Central memory CD8-positive, alpha-beta T cell (primary cell): ENCODE measurements at regions not wholly inside any gene's neighbourhood (a gene's known extent, or its start where the extent isn't known, plus 50 kb on each side); places are given as distances from the start of the nearest gene placed in this dataset.

Experiments used
- ATAC-seq: fragments of 150-1000 bp; cut with Tn5 transposase; replicated peaks from 2 replicates; pipeline ENCODE4 v1.10.0; 2022; ENCODE audit warnings: mild to moderate bottlenecking, moderate FRiP score, moderate number of reproducible peaks; ENCODE audit not compliant: poor library complexity, severe bottlenecking; ENCODE audit errors: extremely low read depth
- DNase-seq, 2 donors: peaks; one replicate each; pipeline ENCODE4 v3.0.0; 2021; ENCODE audit warnings: low spot score in 2 of 2
- H3K27ac Mint-ChIP-seq: one replicate; pipeline ENCODE4 v1.8.0; 2022; ENCODE audit warnings: low read depth, mild to moderate bottlenecking, moderate library complexity, mixed read lengths
- H3K27me3 Mint-ChIP-seq: one replicate; pipeline ENCODE4 v1.8.0; 2022; ENCODE audit warnings: mixed read lengths
- H3K36me3 Mint-ChIP-seq: one replicate; pipeline ENCODE4 v1.8.0; 2022; ENCODE audit warnings: mild to moderate bottlenecking, moderate library complexity, mixed read lengths; ENCODE audit not compliant: insufficient read depth
- H3K4me1 Mint-ChIP-seq: one replicate; pipeline ENCODE4 v1.8.0; 2022; ENCODE audit warnings: mixed read lengths
- H3K4me3 Mint-ChIP-seq: one replicate; pipeline ENCODE4 v1.8.0; 2022; ENCODE audit warnings: mild to moderate bottlenecking, moderate library complexity, mixed read lengths
- H3K9me3 Mint-ChIP-seq: one replicate; pipeline ENCODE4 v1.8.0; 2022; ENCODE audit warnings: mixed read lengths

- Mint-ChIP-seq H3K36me3 (no peaks in the 10 kb centered on the region), H3K4me3 (no peak overlapping the region), H3K4me1 (no peaks in the 10 kb centered on the region), H3K27ac (no peak overlapping the region), H3K27me3 (peaks cover 21% of the 10 kb centered on the region), H3K9me3 (no peaks in the 10 kb centered on the region)
- ATAC-seq: no peak
- DNase-seq: no peak
Measured at GRCh38 chr1:166322470-166322869, 155.7 kb upstream of the FAM78B start.

- Mint-ChIP-seq H3K9me3 (no peaks in the 10 kb centered on the region), H3K36me3 (no peaks in the 10 kb centered on the region), H3K27me3 (peaks cover 17% of the 10 kb centered on the region), H3K4me1 (no peaks in the 10 kb centered on the region), H3K4me3 (no peak overlapping the region), H3K27ac (no peak overlapping the region)
- ATAC-seq (no peak), DNase-seq (no peak)
Measured at GRCh38 chr1:166327886-166328285, 161.1 kb upstream of the FAM78B start.

GRCh38 chr1:166328956-166329355, 162.2 kb upstream of the FAM78B start:
- H3K4me1 Mint-ChIP-seq: no peaks in the 10 kb centered on the region
- ATAC-seq: no peak
- no peaks in the 10 kb centered on the region for H3K9me3 Mint-ChIP-seq
- no peak for DNase-seq
- no peaks in the 10 kb centered on the region for H3K36me3 Mint-ChIP-seq
- no peak overlapping the region for H3K27ac Mint-ChIP-seq
- H3K27me3 Mint-ChIP-seq: peaks cover 18% of the 10 kb centered on the region
- H3K4me3 Mint-ChIP-seq: no peak overlapping the region

- Mint-ChIP-seq H3K4me1 (no peaks in the 10 kb centered on the region), H3K9me3 (peaks cover under 1% of the 10 kb centered on the region), H3K36me3 (no peaks in the 10 kb centered on the region), H3K4me3 (no peak overlapping the region), H3K27ac (no peak overlapping the region), H3K27me3 (peaks cover 27% of the 10 kb centered on the region)
- ATAC-seq: no peak
- DNase-seq: no peak
Measured at GRCh38 chr1:166330096-166330495, 163.3 kb upstream of the FAM78B start.

- no peak for DNase-seq
- peaks cover 30% of the 10 kb centered on the region for H3K27me3 Mint-ChIP-seq
- H3K4me1 Mint-ChIP-seq: no peaks in the 10 kb centered on the region
- H3K4me3 Mint-ChIP-seq: no peak overlapping the region
- H3K36me3 Mint-ChIP-seq: no peaks in the 10 kb centered on the region
- H3K27ac Mint-ChIP-seq: no peak overlapping the region
- peaks cover 6% of the 10 kb centered on the region for H3K9me3 Mint-ChIP-seq
- no peak for ATAC-seq
Measured at GRCh38 chr1:166338105-166338504, 171.3 kb upstream of the FAM78B start.

- H3K27me3 Mint-ChIP-seq: peaks cover 15% of the 10 kb centered on the region
- H3K4me3 Mint-ChIP-seq: no peak overlapping the region
- no peaks in the 10 kb centered on the region for H3K4me1 Mint-ChIP-seq
Measured at GRCh38 chr1:166340709-166341108, 173.9 kb upstream of the FAM78B start.

GRCh38 chr1:166343276-166343675, 176.5 kb upstream of the FAM78B start:
- no peak for DNase-seq
- Mint-ChIP-seq H3K4me3 (no peak overlapping the region), H3K36me3 (no peaks in the 10 kb centered on the region), H3K27me3 (peaks cover 6% of the 10 kb centered on the region), H3K4me1 (no peaks in the 10 kb centered on the region), H3K9me3 (no peaks in the 10 kb centered on the region), H3K27ac (no peak overlapping the region)
- no peak for ATAC-seq

More at GRCh38 chr1:166340709-166341108, 173.9 kb upstream of the FAM78B start:
- ATAC-seq (no peak), DNase-seq (no peak)
- H3K9me3 Mint-ChIP-seq: no peaks in the 10 kb centered on the region
- no peaks in the 10 kb centered on the region for H3K36me3 Mint-ChIP-seq
- no peak overlapping the region for H3K27ac Mint-ChIP-seq

GRCh38 chr1:166350490-166350889, 183.7 kb upstream of the FAM78B start:
- Mint-ChIP-seq H3K36me3 (no peaks in the 10 kb centered on the region), H3K27me3 (peaks cover 9% of the 10 kb centered on the region), H3K4me3 (no peak overlapping the region), H3K9me3 (no peaks in the 10 kb centered on the region), H3K27ac (no peak overlapping the region), H3K4me1 (no peaks in the 10 kb centered on the region)
- ATAC-seq (no peak), DNase-seq (no peak)

- DNase-seq (no peak), ATAC-seq (no peak)
- no peak overlapping the region for H3K4me3 Mint-ChIP-seq
- H3K9me3 Mint-ChIP-seq: no peaks in the 10 kb centered on the region
- no peak overlapping the region for H3K27ac Mint-ChIP-seq
- no peaks in the 10 kb centered on the region for H3K4me1 Mint-ChIP-seq
- H3K27me3 Mint-ChIP-seq: peaks cover 9% of the 10 kb centered on the region
- H3K36me3 Mint-ChIP-seq: no peaks in the 10 kb centered on the region
Measured at GRCh38 chr1:166351676-166352075, 184.9 kb upstream of the FAM78B start.

- no peak overlapping the region for H3K4me3 Mint-ChIP-seq
- no peaks in the 10 kb centered on the region for H3K4me1 Mint-ChIP-seq
- ATAC-seq: no peak
- no peaks in the 10 kb centered on the region for H3K9me3 Mint-ChIP-seq
- DNase-seq: no peak
- H3K27me3 Mint-ChIP-seq: peaks cover 9% of the 10 kb centered on the region
- H3K36me3 Mint-ChIP-seq: no peaks in the 10 kb centered on the region
- no peak overlapping the region for H3K27ac Mint-ChIP-seq
Measured at GRCh38 chr1:166353213-166353612, 186.4 kb upstream of the FAM78B start.

- DNase-seq (no peak), ATAC-seq (no peak)
- Mint-ChIP-seq H3K27ac (no peak overlapping the region), H3K9me3 (no peaks in the 10 kb centered on the region), H3K4me3 (no peak overlapping the region), H3K27me3 (peaks cover 9% of the 10 kb centered on the region), H3K4me1 (no peaks in the 10 kb centered on the region), H3K36me3 (no peaks in the 10 kb centered on the region)
Measured at GRCh38 chr1:166354406-166354805, 187.6 kb upstream of the FAM78B start.

GRCh38 chr1:166365081-166365480, 198.3 kb upstream of the FAM78B start:
- H3K9me3 Mint-ChIP-seq: no peaks in the 10 kb centered on the region

GRCh38 chr1:166368030-166368429, 201.2 kb upstream of the FAM78B start:
- H3K27me3 Mint-ChIP-seq: peaks cover 24% of the 10 kb centered on the region
- DNase-seq (no peak), ATAC-seq (no peak)
- H3K27ac Mint-ChIP-seq: no peak overlapping the region
- H3K4me3 Mint-ChIP-seq: no peak overlapping the region
- no peaks in the 10 kb centered on the region for H3K9me3 Mint-ChIP-seq
- H3K4me1 Mint-ChIP-seq: no peaks in the 10 kb centered on the region
- no peaks in the 10 kb centered on the region for H3K36me3 Mint-ChIP-seq

More at GRCh38 chr1:166365081-166365480, 198.3 kb upstream of the FAM78B start:
- no peaks in the 10 kb centered on the region for H3K36me3 Mint-ChIP-seq
- H3K4me3 Mint-ChIP-seq: no peak overlapping the region
- H3K27ac Mint-ChIP-seq: no peak overlapping the region
- H3K4me1 Mint-ChIP-seq: no peaks in the 10 kb centered on the region
- DNase-seq (no peak), ATAC-seq (no peak)
- H3K27me3 Mint-ChIP-seq: peaks cover 24% of the 10 kb centered on the region

- Mint-ChIP-seq H3K36me3 (no peaks in the 10 kb centered on the region), H3K27me3 (peaks cover 17% of the 10 kb centered on the region), H3K9me3 (no peaks in the 10 kb centered on the region), H3K4me1 (no peaks in the 10 kb centered on the region), H3K4me3 (no peak overlapping the region), H3K27ac (no peak overlapping the region)
- no peak for ATAC-seq
- DNase-seq: no peak
Measured at GRCh38 chr1:166377896-166378295, 211.1 kb upstream of the FAM78B start.
